CD4-positive, alpha-beta T cell treated with Interleukin-12 subunit alpha and Interleukin-12 subunit beta, for 1 hour (primary cell): ENCODE measurements at regions not wholly inside any gene's neighbourhood (a gene's known extent, or its start where the extent isn't known, plus 50 kb on each side); places are given as distances from the start of the nearest gene placed in this dataset.

Source experiments
- DNase-seq: peaks from one replicate; pipeline ENCODE4 v3.0.0-alpha.2; 2020

- DNase-seq, result no peak
Observed at GRCh38 chr17:13074026-13074425, 56.2 kb upstream of the ELAC2 start.

- DNase-seq, result no peak
Observed at GRCh38 chr17:13073018-13073417, 55.2 kb upstream of the ELAC2 start.

- DNase-seq, result no peak
Observed at GRCh38 chr17:13070732-13071131, 52.9 kb upstream of the ELAC2 start.

DNA sequence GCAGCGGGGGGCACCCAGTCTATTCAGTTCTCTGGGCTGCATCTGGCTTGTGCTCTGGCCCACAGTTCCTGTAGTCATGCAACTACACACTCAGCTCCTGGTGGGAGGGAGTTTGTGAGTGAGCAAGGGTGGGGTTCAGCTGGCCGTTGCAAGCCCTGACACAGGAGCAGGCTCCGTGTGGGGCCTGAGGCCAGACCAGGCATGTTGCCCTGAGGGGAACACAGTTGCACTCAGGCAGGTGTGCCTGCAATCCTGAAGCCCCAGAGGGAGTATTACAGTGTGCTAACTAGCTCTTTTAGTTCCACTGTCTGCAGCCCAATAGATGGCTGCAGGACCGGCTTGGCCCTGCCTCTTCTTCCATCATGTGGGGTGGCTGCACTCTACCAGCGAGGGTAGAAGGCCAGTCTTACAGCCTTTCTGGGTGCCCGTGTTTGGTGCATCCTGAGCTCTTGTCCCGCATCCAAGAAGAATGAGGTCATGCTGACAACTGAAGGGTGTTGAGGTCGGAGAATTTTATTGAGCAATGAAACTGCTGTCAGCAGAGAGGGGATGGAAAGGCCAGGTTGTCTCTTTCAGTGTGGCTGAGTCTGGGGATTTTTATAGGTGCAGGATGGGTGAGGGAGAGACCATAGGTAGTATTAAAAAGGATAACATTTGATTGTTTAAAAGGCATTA lies 49.9 kb upstream of the ELAC2 start:
- DNase-seq, result no peak
